ENCODE measurements at regions not wholly inside any gene's neighbourhood (a gene's known extent, or its start where the extent isn't known, plus 50 kb on each side); places are given as distances from the start of the nearest gene placed in this dataset.

DNA sequence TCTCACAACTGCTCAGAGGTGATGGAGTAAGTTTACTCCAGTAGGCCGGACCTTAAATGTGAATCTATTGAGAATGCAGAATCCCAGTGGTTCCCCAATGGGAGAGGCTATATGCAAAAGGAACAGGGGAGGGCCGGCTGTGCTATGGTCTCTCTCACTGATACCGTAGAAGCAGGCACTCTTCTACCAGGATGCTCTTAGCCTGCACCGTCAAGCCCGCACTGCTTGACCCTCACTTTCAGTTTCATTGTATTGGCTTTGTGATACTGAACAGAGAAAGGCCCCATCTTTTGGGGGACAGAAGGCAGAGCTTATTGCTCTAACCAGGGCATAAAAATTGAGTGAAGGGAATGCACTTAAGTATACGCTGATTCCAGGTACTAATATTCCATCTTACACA, 615.0 kb upstream of the RGMB start:
- no peak for TF ChIP-seq CTCF (IDR thresholded peaks at IDR 0.05; ENCODE audit: insufficient read depth, low read length, poor library complexity, severe bottlenecking)
- no peaks in the 10 kb centered on the region for H3K27me3 ChIP-seq (replicated peaks; ENCODE audit: control insufficient read depth, insufficient read depth, low read length)
- DNase-seq (ENCODE audit: extremely low read depth, insufficient read length) = no peak
- no peaks in the 10 kb centered on the region for H3K36me3 ChIP-seq (ENCODE audit: control insufficient read depth, insufficient read depth, low read length)
- H3K4me3 ChIP-seq (replicated peaks; ENCODE audit: low read depth, low read length) = no peak overlapping the region

- Histone ChIP-seq H3K36me3 (ENCODE audit: control insufficient read depth, insufficient read depth, low read length) (no peaks in the 10 kb centered on the region), H3K27me3 (replicated peaks; ENCODE audit: control insufficient read depth, insufficient read depth, low read length) (no peaks in the 10 kb centered on the region), H3K4me3 (replicated peaks; ENCODE audit: low read depth, low read length) (no peak overlapping the region)
- no peak for TF ChIP-seq CTCF (IDR thresholded peaks at IDR 0.05; ENCODE audit: insufficient read depth, low read length, poor library complexity, severe bottlenecking)
- no peak for DNase-seq (ENCODE audit: extremely low read depth, insufficient read length)
Observed at GRCh38 chr5:98163796-98164493, 609.5 kb upstream of the RGMB start.

DNA sequence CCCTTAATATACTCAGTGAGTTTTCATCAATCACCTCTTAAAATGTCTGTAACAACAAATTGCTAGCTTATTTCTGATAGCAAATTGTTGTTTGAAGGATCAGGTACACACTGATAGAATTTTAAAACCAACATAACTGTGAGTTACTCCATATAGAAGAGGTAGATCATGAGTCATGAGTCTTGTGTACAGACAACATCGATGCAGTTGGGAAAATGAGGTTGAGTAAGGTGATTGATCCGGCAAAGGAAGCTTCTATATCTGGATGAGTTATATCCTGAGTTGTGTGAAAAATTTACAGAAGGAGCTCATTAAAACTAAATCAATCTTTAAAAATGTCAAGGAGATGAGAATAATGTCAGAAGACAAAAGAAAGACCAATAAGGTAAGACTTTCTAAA, 604.6 kb upstream of the RGMB start:
- H3K27me3 ChIP-seq (replicated peaks; ENCODE audit: control insufficient read depth, insufficient read depth, low read length) = no peaks in the 10 kb centered on the region
- H3K4me3 ChIP-seq (replicated peaks; ENCODE audit: low read depth, low read length) = no peak overlapping the region
- TF ChIP-seq CTCF (IDR thresholded peaks at IDR 0.05; ENCODE audit: insufficient read depth, low read length, poor library complexity, severe bottlenecking) = no peak
- H3K36me3 ChIP-seq (ENCODE audit: control insufficient read depth, insufficient read depth, low read length) = no peaks in the 10 kb centered on the region
- no peak for DNase-seq (ENCODE audit: extremely low read depth, insufficient read length)

DNA sequence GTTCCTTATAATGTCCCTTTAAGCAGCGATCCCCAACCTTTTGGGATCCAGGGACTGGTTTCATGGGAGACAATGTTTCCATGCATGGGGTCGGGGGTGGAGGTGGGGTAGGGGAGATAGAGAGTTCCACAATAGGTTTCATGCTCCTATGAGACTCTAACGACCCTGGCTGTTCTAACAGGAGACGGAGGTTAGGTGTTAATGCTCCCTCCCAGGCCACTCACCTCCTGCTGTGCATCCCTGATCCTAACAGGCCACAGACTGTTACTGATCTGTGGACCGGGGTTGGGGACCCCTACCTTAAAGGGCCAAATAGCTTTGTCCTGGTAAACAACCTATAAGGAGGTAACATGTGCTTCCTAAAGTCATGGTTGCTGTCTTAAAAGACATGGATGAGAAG, 602.5 kb upstream of the RGMB start:
- no peak for DNase-seq (ENCODE audit: extremely low read depth, insufficient read length)
- no peaks in the 10 kb centered on the region for H3K36me3 ChIP-seq (ENCODE audit: control insufficient read depth, insufficient read depth, low read length)
- H3K27me3 ChIP-seq (replicated peaks; ENCODE audit: control insufficient read depth, insufficient read depth, low read length) = no peaks in the 10 kb centered on the region
- no peak overlapping the region for H3K4me3 ChIP-seq (replicated peaks; ENCODE audit: low read depth, low read length)
- TF ChIP-seq CTCF (IDR thresholded peaks at IDR 0.05; ENCODE audit: insufficient read depth, low read length, poor library complexity, severe bottlenecking) = no peak

DNA sequence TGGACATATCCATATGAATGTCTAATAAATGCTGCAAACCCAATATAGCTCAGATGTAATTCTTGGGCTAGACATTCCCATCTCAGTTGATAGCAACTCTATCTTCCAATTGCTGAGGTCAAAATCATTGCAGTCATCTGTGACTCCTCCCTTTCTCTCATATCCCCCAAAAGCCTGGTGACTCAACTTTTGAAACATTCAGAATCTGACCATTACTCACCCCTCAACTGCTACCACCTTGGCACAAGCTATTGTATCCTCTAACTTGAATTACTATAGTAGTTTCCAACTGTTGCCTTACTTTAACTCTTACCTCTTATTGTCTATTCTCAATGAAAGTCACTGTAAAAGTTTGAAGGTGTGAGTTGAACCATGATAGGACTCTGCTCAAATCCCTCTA, 600.1 kb upstream of the RGMB start:
- H3K4me3 ChIP-seq (replicated peaks; ENCODE audit: low read depth, low read length) = no peak overlapping the region
- no peak for TF ChIP-seq CTCF (IDR thresholded peaks at IDR 0.05; ENCODE audit: insufficient read depth, low read length, poor library complexity, severe bottlenecking)
- no peaks in the 10 kb centered on the region for H3K27me3 ChIP-seq (replicated peaks; ENCODE audit: control insufficient read depth, insufficient read depth, low read length)
- no peaks in the 10 kb centered on the region for H3K36me3 ChIP-seq (ENCODE audit: control insufficient read depth, insufficient read depth, low read length)
- DNase-seq (ENCODE audit: extremely low read depth, insufficient read length) = no peak

- peak; percentile 6 for DNase-seq (ENCODE audit: extremely low read depth, insufficient read length)
- no peak for TF ChIP-seq CTCF (IDR thresholded peaks at IDR 0.05; ENCODE audit: insufficient read depth, low read length, poor library complexity, severe bottlenecking)
- no peaks in the 10 kb centered on the region for H3K36me3 ChIP-seq (ENCODE audit: control insufficient read depth, insufficient read depth, low read length)
- no peaks in the 10 kb centered on the region for H3K27me3 ChIP-seq (replicated peaks; ENCODE audit: control insufficient read depth, insufficient read depth, low read length)
- no peak overlapping the region for H3K4me3 ChIP-seq (replicated peaks; ENCODE audit: low read depth, low read length)
Observed at GRCh38 chr5:98175474-98175873, 598.0 kb upstream of the RGMB start.
